K562 (cell line): ENCODE measurements at regions not wholly inside any gene's neighbourhood (a gene's known extent, or its start where the extent isn't known, plus 50 kb on each side); places are given as distances from the start of the nearest gene placed in this dataset.

Experiments used
- ATAC-seq: fragments of 200-7000 bp; cut with Tn5 transposase; 3 replicates; pipeline ENCODE4 v1.9.1; 2020; ENCODE audit warnings: moderate library complexity
- BruUV-seq: library from RNA; stranded (reverse); fragments of 400-500 nt; replicated peaks from 2 replicates; lab custom pipeline; 2021; lab: Mats Ljungman, UMichigan
- CTCF ChIA-PET: fragments of 300-600 bp; formaldehyde crosslinking; extraction: SDS; loops from one replicate; lab custom pipeline; 2021; ENCODE audit warnings: low intra/inter-chr PET ratio; lab: Yijun Ruan, JAX
- POLR2A ChIA-PET: fragments of 300-600, 350-650 bp; sonication (Branson Sonifier 250); formaldehyde crosslinking; extraction: SDS; loops from one replicate; lab custom pipeline; 2021; ENCODE audit warnings: antibody characterized with exemption, inconsistent platforms; lab: Yijun Ruan, JAX
- DNase-seq, 4 experiments: peaks; one replicate each; pipeline versions ENCODE4 v3.0.0 to v3.0.0-alpha.2; 2011 to 2018; ENCODE audit warnings: low spot score in 3 of 4, mixed read lengths in 3 of 4; ENCODE audit errors: extremely low read depth in 1 of 4
- FAIRE-seq: peaks from 2 replicates; lab custom pipeline; 2011; peaks lifted over from hg19 to GRCh38; lab: Jason Lieb, UNC
- H2AFZ ChIP-seq: 2 replicates; pipeline ENCODE4 v1.6.0; 2011; ENCODE audit warnings: low read depth, low read length, control low read depth, inconsistent platforms
- H3K27ac ChIP-seq: fragments of 200-600 bp; 3 replicates; pipeline ENCODE4 v1.8.0; 2011; ENCODE audit warnings: low read depth, mild to moderate bottlenecking, control low read depth, inconsistent platforms, low read length, moderate library complexity, mixed read lengths; ENCODE audit errors: extremely low read depth
- H3K27me3 ChIP-seq, 2 experiments: fragments of 300-600 bp in 1 of 2; 2 replicates in 1 of 2; 3 replicates in 1 of 2; pipeline versions ENCODE4 v1.6.0 to v1.8.0; 2011; ENCODE audit warnings: inconsistent platforms in 2 of 2, low read length in 2 of 2, mild to moderate bottlenecking in 1 of 2, mixed read lengths in 1 of 2, moderate library complexity in 1 of 2; ENCODE audit not compliant: control insufficient read depth in 2 of 2, insufficient read depth in 2 of 2
- H3K36me3 ChIP-seq: fragments of 300-600 bp; 3 replicates; pipeline ENCODE4 v1.8.0; 2011; ENCODE audit warnings: mild to moderate bottlenecking, low read length, inconsistent platforms; ENCODE audit not compliant: control insufficient read depth, insufficient read depth
- H3K4me1 ChIP-seq, 2 experiments: fragments of 200-600 bp in 1 of 2; replicated peaks in 1 of 2; 2 replicates in 1 of 2; 3 replicates in 1 of 2; pipeline versions ENCODE4 v1.5.1 to v1.8.0; 2011; ENCODE audit warnings: inconsistent platforms in 2 of 2, low read length in 2 of 2, mild to moderate bottlenecking in 1 of 2, mixed read lengths in 1 of 2, moderate library complexity in 1 of 2; ENCODE audit not compliant: control insufficient read depth in 2 of 2, insufficient read depth in 2 of 2
- H3K4me2 ChIP-seq: 2 replicates; pipeline ENCODE4 v1.6.1; 2011; ENCODE audit warnings: low read length, control low read depth, inconsistent platforms, mixed read lengths; ENCODE audit not compliant: insufficient read depth
- H3K4me3 ChIP-seq: fragments of 200-600 bp; sonication (generic), shearing (Covaris generic); 2 replicates; pipeline ENCODE4 v1.5.1; 2016; ENCODE audit warnings: control low read depth, inconsistent platforms
- H3K79me2 ChIP-seq: fragments of 200-600 bp; 3 replicates; pipeline ENCODE4 v1.8.0; 2011; ENCODE audit warnings: low read length, inconsistent platforms; ENCODE audit not compliant: control insufficient read depth, insufficient read depth
- H3K9ac ChIP-seq, 2 experiments: 2 replicates each; pipeline versions ENCODE4 v1.6.0 to v1.6.1; 2011; ENCODE audit warnings: low read depth in 2 of 2, low read length in 2 of 2, control low read depth in 1 of 2, inconsistent platforms in 1 of 2, mild to moderate bottlenecking in 1 of 2, mixed read lengths in 1 of 2; ENCODE audit not compliant: insufficient read depth in 1 of 2
- H3K9me1 ChIP-seq: one replicate; pipeline ENCODE4 v1.6.0; 2011; ENCODE audit warnings: inconsistent platforms, mild to moderate bottlenecking, low read length, moderate library complexity; ENCODE audit not compliant: control insufficient read depth, insufficient read depth
- H3K9me3 ChIP-seq: replicated peaks from 2 replicates; pipeline ENCODE4 v1.5.1; 2011; ENCODE audit warnings: low read depth, low read length, inconsistent platforms; ENCODE audit not compliant: control insufficient read depth, insufficient read depth
- H4K20me1 ChIP-seq: replicated peaks from 2 replicates; pipeline ENCODE4 v1.6.1; 2011; ENCODE audit warnings: low read length, inconsistent platforms, mixed read lengths; ENCODE audit not compliant: control insufficient read depth, insufficient read depth
- GATAD2A ChIP-seq: fragments of 450-650 bp; IDR thresholded peaks from 2 replicates; pipeline ENCODE4 v1.6.1; 2017
- NFIC ChIP-seq: fragments of 450-650 bp; IDR thresholded peaks from 2 replicates; pipeline ENCODE4 v1.6.1; 2017; ENCODE audit warnings: mild to moderate bottlenecking, inconsistent platforms
- SMARCC2 ChIP-seq: fragments of 450-650 bp; IDR thresholded peaks from 2 replicates; pipeline ENCODE4 v1.6.1; 2017; ENCODE audit warnings: antibody characterized with exemption, moderate library complexity, mild to moderate bottlenecking, low read depth
- ZNF609 ChIP-seq: sonication (generic); formaldehyde crosslinking; IDR thresholded peaks from 2 replicates; pipeline ENCODE4 v1.8.1; 2023; ENCODE audit warnings: missing genetic modification reagents, mild to moderate bottlenecking, borderline replicate concordance
- ZNF717 ChIP-seq: fragments of 250-450 bp; sonication (Bioruptor Pico); IDR thresholded peaks from 2 replicates; pipeline ENCODE4 v1.5.0; 2021
- WGBS: fragments of 100-300 bp; shearing (Covaris generic); methylation state at CpG from one replicate; pipeline ENCODE4 v1.1.6; 2016; ENCODE audit warnings: low coverage, mixed read lengths; ENCODE audit not compliant: insufficient coverage; ENCODE audit errors: missing lambda C conversion rate; 5-methylcytosine and 5-hydroxymethylcytosine counted together
- in situ Hi-C: fragments of 300-500 bp; cut with MboI; formaldehyde crosslinking; loops from 4 replicates; pipeline ENCODE4 v1.15.0; 2018; ENCODE audit warnings: inconsistent platforms, mixed read lengths
- intact Hi-C: fragments of 100-400 bp; cut with micrococcal nuclease; formaldehyde crosslinking; loops from 2 replicates; pipeline ENCODE4 v1.14.2; 2022
- TF ChIP-seq, protein P1 (sequence below): fragments of 450-650 bp; IDR thresholded peaks from 2 replicates; pipeline ENCODE4 v1.6.1; 2014; ENCODE audit warnings: low read depth, mild to moderate bottlenecking, moderate library complexity, borderline replicate concordance

DNA sequence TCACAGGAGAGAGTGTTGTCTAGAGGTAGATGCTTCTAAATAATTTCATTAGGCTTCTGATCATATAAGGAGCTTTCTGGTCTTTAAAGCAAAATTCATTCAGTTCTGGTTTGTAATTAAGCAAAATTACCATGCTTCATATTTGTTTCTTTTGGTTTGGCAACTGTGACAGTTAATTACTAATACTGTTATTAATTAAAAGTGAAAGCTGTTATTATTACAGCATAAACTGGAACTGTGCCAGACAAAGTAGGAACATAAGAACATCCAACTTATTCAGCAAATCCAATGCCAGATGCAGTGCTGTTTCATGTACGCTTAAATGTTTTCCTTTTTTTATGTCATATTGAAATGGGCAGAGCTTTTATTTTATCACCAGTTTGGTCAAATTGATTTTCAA is 70.4 kb upstream of the DAB2 start:
- no peak overlapping the region for H3K4me2 ChIP-seq
- H3K27me3 ChIP-seq = no peaks in the 10 kb centered on the region
- no peak overlapping the region for H3K4me3 ChIP-seq
- WGBS = 12% methylated on average over 1 of the region's 1 CpG
- no peaks in the 10 kb centered on the region for H3K79me2 ChIP-seq
- no peaks in the 10 kb centered on the region for H4K20me1 ChIP-seq
- ChIA-PET CTCF (no interaction called here), POLR2A (no interaction called here)
- no peak overlapping the region for H3K9ac ChIP-seq
- no peaks in the 10 kb centered on the region; a peak in 2 of 5 replicates for H3K4me1 ChIP-seq
- H3K36me3 ChIP-seq = no peaks in the 10 kb centered on the region
- no peak overlapping the region for H2AFZ ChIP-seq
- no TSS peak for BruUV-seq
- no peaks in the 10 kb centered on the region for H3K9me3 ChIP-seq
- TF ChIP-seq ZNF609 (CRISPR knock-in tag) (no peak), GATAD2A (no peak), SMARCC2 (no peak), NFIC (peak; percentile 52), ZNF717 (CRISPR knock-in tag) (no peak)
- TF ChIP-seq, protein P1, sequence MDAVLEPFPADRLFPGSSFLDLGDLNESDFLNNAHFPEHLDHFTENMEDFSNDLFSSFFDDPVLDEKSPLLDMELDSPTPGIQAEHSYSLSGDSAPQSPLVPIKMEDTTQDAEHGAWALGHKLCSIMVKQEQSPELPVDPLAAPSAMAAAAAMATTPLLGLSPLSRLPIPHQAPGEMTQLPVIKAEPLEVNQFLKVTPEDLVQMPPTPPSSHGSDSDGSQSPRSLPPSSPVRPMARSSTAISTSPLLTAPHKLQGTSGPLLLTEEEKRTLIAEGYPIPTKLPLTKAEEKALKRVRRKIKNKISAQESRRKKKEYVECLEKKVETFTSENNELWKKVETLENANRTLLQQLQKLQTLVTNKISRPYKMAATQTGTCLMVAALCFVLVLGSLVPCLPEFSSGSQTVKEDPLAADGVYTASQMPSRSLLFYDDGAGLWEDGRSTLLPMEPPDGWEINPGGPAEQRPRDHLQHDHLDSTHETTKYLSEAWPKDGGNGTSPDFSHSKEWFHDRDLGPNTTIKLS = no peak
- no peak for DNase-seq
- ATAC-seq = no peak
- H3K27ac ChIP-seq = no peak overlapping the region
- no peaks in the 10 kb centered on the region for H3K9me1 ChIP-seq
- in situ Hi-C loops = no loop called here
- intact Hi-C loops = no loop called here
- no peak for FAIRE-seq
